Heart left ventricle (tissue), 16 donors: ENCODE measurements at regions not wholly inside any gene's neighbourhood (a gene's known extent, or its start where the extent isn't known, plus 50 kb on each side); places are given as distances from the start of the nearest gene placed in this dataset.
"Not testable (repeated sequence)": the region's sequence is repeated elsewhere in the genome, so short reads cannot be mapped to it uniquely, and the experiment has no call there.

Experiments used
- ATAC-seq, 4 donors: fragments of 200-7000 bp; cut with Tn5 transposase; one replicate each; pipeline ENCODE4 v1.9.1; 2020 to 2022; ENCODE audit warnings: moderate library complexity in 4 of 4, mild to moderate bottlenecking in 3 of 4, moderate number of reproducible peaks in 1 of 4
- DNase-seq, 5 donors: peaks; one replicate each; pipeline ENCODE4 v3.0.0-alpha.2; 2020
- H3K27ac ChIP-seq, 12 donors: fragments of 200-600 bp; sonication (generic) in 4 of 12; one replicate each; pipeline versions ENCODE4 v1.5.0 to v1.8.0; 2016 to 2022; ENCODE audit warnings: mild to moderate bottlenecking in 2 of 12
- H3K27me3 ChIP-seq, 9 donors: fragments of 200-600 bp; sonication (generic) in 2 of 9; one replicate each; pipeline versions ENCODE4 v1.5.1 to v1.8.0; 2016 to 2022; ENCODE audit warnings: mild to moderate bottlenecking in 3 of 9
- H3K36me3 ChIP-seq, 9 donors: fragments of 200-600 bp; sonication (generic) in 2 of 9; one replicate each; pipeline versions ENCODE4 v1.5.0 to v1.8.0; 2018 to 2022; ENCODE audit warnings: mild to moderate bottlenecking in 2 of 9
- H3K4me1 ChIP-seq, 12 donors: fragments of 200-600 bp; sonication (generic) in 4 of 12; one replicate each; pipeline versions ENCODE4 v1.5.0 to v1.8.0; 2016 to 2022; ENCODE audit warnings: mild to moderate bottlenecking in 3 of 12
- H3K4me3 ChIP-seq, 12 donors: fragments of 200-600 bp; sonication (generic) in 4 of 12; one replicate each; pipeline versions ENCODE4 v1.5.0 to v1.8.0; 2017 to 2022; ENCODE audit warnings: mild to moderate bottlenecking in 9 of 12, moderate library complexity in 4 of 12
- H3K9me3 ChIP-seq, 12 donors: fragments of 200-600 bp; sonication (generic) in 4 of 12; one replicate each; pipeline versions ENCODE4 v1.5.0 to v1.8.0; 2016 to 2022; ENCODE audit warnings: mild to moderate bottlenecking in 1 of 12
- POLR2A ChIP-seq, 2 donors: fragments of 450-650 bp; IDR thresholded peaks; one replicate each; pipeline ENCODE4 v1.6.1; 2017; ENCODE audit warnings: antibody characterized with exemption in 2 of 2, mild to moderate bottlenecking in 2 of 2, moderate library complexity in 2 of 2
- WGBS, 4 donors: extraction: QIAGEN DNeasy Blood & Tissue Kit in 2 of 4; methylation state at CpG; one replicate each; pipeline versions ENCODE4 v1.1.5 to v1.1.7; 2013 to 2018; 5-methylcytosine and 5-hydroxymethylcytosine counted together
- intact Hi-C, 10 donors: fragments of 100-400 bp; cut with DNase I; formaldehyde crosslinking; loops; one replicate each; pipeline versions ENCODE4 v1.11.1 to v1.14.2; 2022
- TF ChIP-seq, protein P1 (sequence below), 12 donors: fragments of 200-600 bp; sonication (generic) in 4 of 12; IDR thresholded peaks; one replicate each; pipeline versions ENCODE4 v1.5.0 to v1.8.0; 2018 to 2022; ENCODE audit warnings: antibody characterized with exemption in 12 of 12, mild to moderate bottlenecking in 5 of 12
- donor health status: ischemic (EF 13 %, LVEDD 7.1; RV severe dilation, severe dysfunction).
- donor health status: healthy with polysubstance abuse.
- donor health status: DM: no; HTN: yes; CAD: no.
- donor health status: DM: no; HTN: no; CAD: no.
- donor health status: ischemic (EF 25% LVEDD 6.9; RV normal size, moderate dysfunction).
- donor health status: ischemic (EF 25% LVEDD 5.7; RV mildly dilated, moderate dysfunction).
- donor health status: healthy.
- donor health status: DM: yes; HTN: yes; CAD: no.
- donor health status: ischemic (EF 35%, LVEDD 5.7; RV mildly dilated, moderate dysfunction).
- donor health status: nonischemic (EF 11% LVEDD 7.7; RV severe dilation, severe dysfunction).
- donor health status: DM: yes; HTN: yes; CAD: no.
- donor health status: PGD.
- donor health status: ischemic (EF 29% LVEDD 5.4; RV normal size, mild dysfunction).
- donor health status: nonischemic (EF 23%, LVEDD 6.1; RV moderate dilation, normal function).

DNA sequence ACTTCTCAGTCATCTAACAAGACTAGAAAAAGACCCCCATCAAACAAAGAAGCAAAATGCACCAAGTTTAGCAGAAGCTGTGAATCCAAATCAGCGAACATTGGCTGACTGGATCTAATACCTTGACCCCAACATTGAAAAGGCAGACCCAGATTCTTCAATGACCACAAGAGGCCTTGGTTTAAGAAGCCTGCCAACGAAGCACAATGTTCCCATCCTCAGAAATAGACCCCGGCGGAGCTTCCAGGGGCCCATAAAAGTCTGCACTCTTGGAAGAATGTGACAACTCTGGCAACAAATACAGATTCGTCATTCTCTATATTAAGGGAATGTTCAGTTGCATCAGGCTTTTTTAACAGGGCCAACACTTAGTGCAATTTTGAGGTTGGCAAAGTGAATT lies 112.8 kb upstream of the BCL6 start:
- WGBS, 4 donors = 52 to 64% (median 56%) methylated on average over 5 of the region's 5 CpGs
- H3K27ac ChIP-seq = peak overlapping the region in 4 of 12 donors; percentile 10 to 47 (median 29)
- DNase-seq = peak in 1 of 5 donors; percentile 16

DNA sequence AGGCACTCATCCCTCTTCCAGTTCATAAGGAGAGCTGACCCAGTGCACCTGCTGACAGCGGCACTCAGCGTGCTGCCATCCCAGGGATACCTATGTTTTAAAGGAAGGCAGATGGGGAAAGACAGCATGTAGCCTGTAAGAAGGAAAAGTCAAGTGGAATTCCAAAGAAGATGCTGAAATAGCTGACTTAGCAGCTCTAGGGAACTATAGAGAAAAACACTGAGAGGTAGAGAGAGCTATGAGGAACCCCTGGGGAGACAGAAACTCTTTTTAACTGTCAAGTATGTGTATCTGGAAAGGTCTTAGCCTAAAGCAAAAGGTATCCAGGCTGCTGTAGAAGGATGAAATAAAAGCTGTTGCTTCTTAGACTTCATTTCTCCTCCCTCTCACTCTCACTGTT lies 113.4 kb upstream of the BCL6 start:
- ATAC-seq (no peak), DNase-seq (no peak)
- H3K27ac ChIP-seq = peak overlapping the region in 1 of 12 donors; percentile 30
- 86 to 100% (median 91%) methylated on average over 2 of the region's 2 CpGs for WGBS, 4 donors
- no peak overlapping the region for H3K4me3 ChIP-seq
- peaks cover 0 to 15% (median 2%) of the 10 kb centered on the region in 12 donors for H3K9me3 ChIP-seq
- peaks cover 0 to 7% (median 0%) of the 10 kb centered on the region in 12 donors for H3K4me1 ChIP-seq
- H3K36me3 ChIP-seq = no peaks in the 10 kb centered on the region
- H3K27me3 ChIP-seq = no peaks in the 10 kb centered on the region
- intact Hi-C loops = no loop called here
- TF ChIP-seq, protein P1, sequence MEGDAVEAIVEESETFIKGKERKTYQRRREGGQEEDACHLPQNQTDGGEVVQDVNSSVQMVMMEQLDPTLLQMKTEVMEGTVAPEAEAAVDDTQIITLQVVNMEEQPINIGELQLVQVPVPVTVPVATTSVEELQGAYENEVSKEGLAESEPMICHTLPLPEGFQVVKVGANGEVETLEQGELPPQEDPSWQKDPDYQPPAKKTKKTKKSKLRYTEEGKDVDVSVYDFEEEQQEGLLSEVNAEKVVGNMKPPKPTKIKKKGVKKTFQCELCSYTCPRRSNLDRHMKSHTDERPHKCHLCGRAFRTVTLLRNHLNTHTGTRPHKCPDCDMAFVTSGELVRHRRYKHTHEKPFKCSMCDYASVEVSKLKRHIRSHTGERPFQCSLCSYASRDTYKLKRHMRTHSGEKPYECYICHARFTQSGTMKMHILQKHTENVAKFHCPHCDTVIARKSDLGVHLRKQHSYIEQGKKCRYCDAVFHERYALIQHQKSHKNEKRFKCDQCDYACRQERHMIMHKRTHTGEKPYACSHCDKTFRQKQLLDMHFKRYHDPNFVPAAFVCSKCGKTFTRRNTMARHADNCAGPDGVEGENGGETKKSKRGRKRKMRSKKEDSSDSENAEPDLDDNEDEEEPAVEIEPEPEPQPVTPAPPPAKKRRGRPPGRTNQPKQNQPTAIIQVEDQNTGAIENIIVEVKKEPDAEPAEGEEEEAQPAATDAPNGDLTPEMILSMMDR (IDR thresholded peaks at IDR 0.05) = no peak
- no peak for TF ChIP-seq POLR2A (IDR thresholded peaks at IDR 0.05)

More for the DNA sequence above, 112.8 kb upstream of the BCL6 start:
- no peak overlapping the region for H3K4me3 ChIP-seq
- peaks cover 0 to 7% (median 0%) of the 10 kb centered on the region in 12 donors for H3K4me1 ChIP-seq
- intact Hi-C loops = no loop called here
- ATAC-seq = peak; percentile 71 to 78 (median 72)
- H3K9me3 ChIP-seq = peaks cover 0 to 15% (median 2%) of the 10 kb centered on the region in 12 donors
- no peaks in the 10 kb centered on the region for H3K36me3 ChIP-seq
- no peaks in the 10 kb centered on the region for H3K27me3 ChIP-seq
- TF ChIP-seq POLR2A (IDR thresholded peaks at IDR 0.05) = no peak
- TF ChIP-seq, protein P1 (IDR thresholded peaks at IDR 0.05) = no peak

GRCh38 chr3:187862701-187863277 lies 117.5 kb upstream of the BCL6 start:
- ATAC-seq, H3K4me3 ChIP-seq, H3K36me3 ChIP-seq, H3K27me3 ChIP-seq, intact Hi-C loops, H3K4me1 ChIP-seq, DNase-seq, H3K27ac ChIP-seq: not testable (repeated sequence)
- 35 to 66% (median 52%) methylated on average over 8 to 16 of the region's 22 CpGs for WGBS, 4 donors
- peaks cover 0 to 15% (median 2%) of the 10 kb centered on the region in 12 donors for H3K9me3 ChIP-seq

- Histone ChIP-seq H3K27ac (no peak overlapping the region), H3K36me3 (no peaks in the 10 kb centered on the region), H3K9me3 (no peaks in the 10 kb centered on the region), H3K4me1 (no peaks in the 10 kb centered on the region), H3K4me3 (no peak overlapping the region), H3K27me3 (no peaks in the 10 kb centered on the region)
- 83 to 86% (median 86%) methylated on average over 5 of the region's 5 CpGs for WGBS, 4 donors
- no peak for DNase-seq
- TF ChIP-seq, protein P1 (IDR thresholded peaks at IDR 0.05) = no peak
- no peak for TF ChIP-seq POLR2A (IDR thresholded peaks at IDR 0.05)
- intact Hi-C loops = no loop called here
- no peak for ATAC-seq
These were observed 125.3 kb upstream of the BCL6 start for GRCh38 chr3:187870360-187871203.
